SW480 (cell line): ENCODE measurements at regions not wholly inside any gene's neighbourhood (a gene's known extent, or its start where the extent isn't known, plus 50 kb on each side); places are given as distances from the start of the nearest gene placed in this dataset.

Source experiments
- DNase-seq: peaks from one replicate; pipeline ENCODE4 v3.0.0-alpha.2; 2016; ENCODE audit warnings: low spot score

DNA sequence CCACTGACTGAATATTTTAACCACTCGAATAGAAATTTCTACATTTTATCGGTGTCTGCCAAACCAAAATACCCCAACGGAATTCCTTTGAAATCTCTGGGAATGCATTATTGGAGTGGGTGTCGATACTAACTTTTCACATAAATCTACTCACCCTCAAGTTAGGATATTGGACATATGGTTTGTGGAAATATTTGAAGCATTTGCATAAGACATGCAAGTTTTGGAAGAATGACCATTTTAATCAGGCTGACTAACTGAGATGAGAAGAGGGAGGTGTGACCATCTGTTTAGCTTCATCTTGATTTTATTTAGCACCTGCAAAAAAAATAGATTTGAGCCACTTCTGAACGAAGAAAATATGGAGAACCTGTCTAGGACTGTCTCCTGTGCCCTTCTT, 61.2 kb downstream of the KLF6 start:
- DNase-seq = no peak

DNA sequence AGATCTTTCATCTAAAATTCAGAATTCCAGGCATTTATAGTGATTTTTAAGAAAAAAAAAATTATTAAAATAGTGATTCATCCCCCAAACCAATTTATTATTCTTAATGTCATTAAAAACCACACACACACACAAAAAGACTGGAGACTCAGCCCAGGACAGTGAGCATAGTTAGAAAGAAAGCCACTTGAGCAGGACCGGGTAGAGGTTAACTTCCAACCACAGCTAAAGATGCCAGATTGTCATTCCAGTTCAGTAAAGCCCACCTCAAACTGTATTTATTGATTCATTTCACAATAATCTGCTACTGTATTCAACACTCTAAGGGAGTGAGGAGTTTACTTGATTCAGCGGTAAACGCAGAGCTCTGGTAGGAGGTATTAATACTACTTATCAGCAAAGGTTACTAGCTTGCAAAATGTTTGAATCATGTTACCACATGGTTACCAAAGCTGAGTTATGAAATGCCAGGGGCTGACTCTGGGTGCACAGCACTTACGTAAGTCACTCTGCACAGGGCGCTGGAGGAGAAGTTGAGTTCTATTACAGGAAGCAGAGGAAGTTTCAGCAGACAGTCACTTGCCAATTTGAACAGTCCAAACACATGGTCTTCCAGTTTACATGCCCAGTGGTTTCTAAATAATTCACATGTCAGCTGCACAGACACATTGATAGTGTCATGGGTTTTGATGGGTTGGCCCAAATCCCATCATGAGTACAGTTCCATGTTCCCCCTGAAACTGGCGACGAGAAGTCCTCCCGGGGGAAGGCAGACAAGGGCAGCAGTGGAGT, 64.6 kb downstream of the KLF6 start:
- DNase-seq = no peak

- no peak for DNase-seq
Observed at GRCh38 chr10:3719024-3719843, 65.8 kb downstream of the KLF6 start.

- no peak for DNase-seq
Observed at GRCh38 chr10:3716093-3716492, 68.9 kb downstream of the KLF6 start.

- no peak for DNase-seq
Observed at GRCh38 chr10:3714967-3715366, 70.0 kb downstream of the KLF6 start.

DNA sequence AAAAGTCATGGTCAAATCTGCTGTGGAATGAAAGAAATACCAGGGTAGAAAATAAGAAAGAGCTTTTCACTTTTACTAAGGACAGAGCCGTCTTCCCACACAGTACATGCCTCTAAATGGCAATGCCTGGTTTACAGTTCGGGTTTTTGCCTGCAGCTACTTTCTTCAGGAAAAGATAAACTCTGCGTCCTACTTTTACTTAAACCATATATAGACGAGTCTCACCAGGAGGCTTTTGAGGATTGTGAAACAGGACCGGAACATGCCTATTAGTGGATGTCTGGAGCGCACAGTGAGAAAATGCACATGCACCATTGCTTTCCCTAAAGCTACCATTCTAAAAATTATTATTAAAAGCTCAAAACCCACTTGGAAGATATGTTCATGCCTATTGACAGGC, 70.5 kb downstream of the KLF6 start:
- DNase-seq = no peak

- DNase-seq = no peak
Observed at GRCh38 chr10:3712707-3713106, 72.3 kb downstream of the KLF6 start.

GRCh38 chr10:3711918-3712317, 73.1 kb downstream of the KLF6 start:
- DNase-seq = no peak

- no peak for DNase-seq
Observed at GRCh38 chr10:3710764-3711163, 74.2 kb downstream of the KLF6 start.

GRCh38 chr10:3709456-3710060, 75.5 kb downstream of the KLF6 start:
- no peak for DNase-seq

GRCh38 chr10:3708852-3709251, 76.2 kb downstream of the KLF6 start:
- no peak for DNase-seq

GRCh38 chr10:3704565-3705325, 80.3 kb downstream of the KLF6 start:
- DNase-seq = no peak

DNA sequence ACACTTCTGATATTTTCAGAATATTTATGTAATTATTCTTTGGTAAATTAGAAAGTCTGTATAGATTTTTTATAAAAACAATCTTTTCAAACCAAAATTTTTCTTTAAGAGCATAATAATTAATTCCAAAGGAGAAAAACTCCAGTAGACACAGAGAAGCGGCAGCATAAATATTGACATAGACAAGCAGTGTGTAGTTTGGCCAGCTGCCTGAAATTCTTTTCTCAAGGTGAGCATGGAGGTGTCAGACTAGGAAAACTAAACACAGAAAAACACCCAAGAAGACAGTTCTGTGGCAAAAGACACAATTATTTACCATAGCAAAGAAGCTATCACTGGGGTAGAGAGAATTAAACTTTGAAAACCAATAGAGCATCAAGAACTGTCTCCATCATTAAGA, 82.4 kb downstream of the KLF6 start:
- DNase-seq = no peak

GRCh38 chr10:3702056-3702546, 82.9 kb downstream of the KLF6 start:
- no peak for DNase-seq

DNA sequence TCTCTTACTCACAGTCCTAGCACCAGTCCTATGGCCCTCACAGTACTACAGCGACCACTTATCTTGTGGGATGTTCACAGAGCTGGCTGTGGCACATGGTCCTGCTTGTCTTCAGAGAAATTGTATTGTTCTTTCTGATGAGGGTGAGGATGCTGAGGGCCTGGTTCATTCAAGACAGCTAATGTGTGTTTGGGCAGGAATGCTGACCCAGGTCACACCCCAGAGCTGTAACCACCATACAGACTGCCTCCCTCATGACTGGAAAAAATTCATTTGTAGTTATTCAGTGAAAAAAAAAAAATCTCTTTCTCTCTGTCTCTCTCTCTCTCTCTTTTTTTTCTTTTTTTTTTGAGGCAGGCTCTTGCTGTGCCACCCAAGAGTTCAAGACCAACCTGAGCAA, 83.5 kb downstream of the KLF6 start:
- no peak for DNase-seq

DNA sequence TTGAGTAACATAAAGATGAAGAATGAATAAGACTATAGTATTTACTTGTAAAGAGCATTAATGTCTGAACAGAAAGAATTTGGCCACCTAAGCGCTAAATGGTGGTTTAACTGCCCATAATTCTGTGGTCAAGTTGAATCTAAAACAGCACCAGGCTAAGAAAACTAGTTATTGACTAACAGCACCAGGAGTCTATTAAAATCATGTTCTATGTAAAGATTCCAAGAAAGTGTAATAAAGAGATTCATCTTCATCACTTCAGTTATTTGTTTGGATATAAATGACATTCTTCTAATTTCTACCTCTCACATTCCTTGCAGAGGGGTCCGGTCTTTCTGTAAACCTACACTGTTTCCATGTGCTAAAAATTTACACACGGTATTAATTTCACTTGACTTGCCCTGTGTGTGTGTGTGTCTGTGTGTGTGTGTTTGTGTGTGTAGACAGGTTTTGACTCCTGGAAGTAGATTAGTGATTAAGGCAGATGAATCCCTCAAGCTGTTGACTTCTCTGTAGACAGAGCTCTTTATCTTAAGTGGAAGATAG, 84.4 kb downstream of the KLF6 start:
- DNase-seq = no peak

- no peak for DNase-seq
Observed at GRCh38 chr10:3699916-3700315, 85.1 kb downstream of the KLF6 start.

DNA sequence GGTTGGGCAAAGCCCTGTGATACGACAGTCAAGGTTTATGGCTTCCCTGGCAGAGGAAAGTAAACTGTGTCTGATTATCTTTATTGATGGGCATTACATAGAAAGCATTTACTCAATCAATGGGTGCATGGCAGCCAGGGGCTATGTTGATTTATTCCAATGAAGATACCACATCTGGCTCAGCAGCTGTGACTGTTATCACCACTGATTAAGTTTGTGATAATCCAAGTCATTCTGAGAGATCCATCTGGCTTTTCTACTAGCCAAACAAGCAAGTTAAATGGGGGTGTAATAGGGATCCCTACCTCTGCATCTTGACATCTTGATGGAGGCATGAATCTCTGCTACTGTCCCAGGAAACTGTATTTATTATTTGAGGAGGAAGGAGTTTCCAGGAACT, 86.7 kb downstream of the KLF6 start:
- no peak for DNase-seq

DNA sequence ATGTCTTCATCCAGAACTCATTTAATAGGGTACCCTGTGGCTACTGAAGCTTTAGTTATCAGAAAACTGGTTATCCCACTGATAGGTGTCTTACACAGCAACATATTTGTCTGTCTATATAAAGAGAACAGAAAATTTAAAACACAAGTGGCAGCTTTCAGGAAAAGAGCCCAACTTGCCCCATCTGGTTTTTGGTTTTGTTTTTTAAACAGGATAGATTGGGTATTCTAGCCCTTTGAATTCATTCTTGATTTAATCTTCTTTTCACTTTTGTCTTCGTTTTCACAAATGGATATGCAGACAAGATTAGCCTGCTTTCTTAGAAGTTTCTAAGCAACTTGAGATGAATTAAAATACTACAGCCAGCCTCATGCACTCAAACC, 91.3 kb downstream of the KLF6 start:
- no peak for DNase-seq

DNA sequence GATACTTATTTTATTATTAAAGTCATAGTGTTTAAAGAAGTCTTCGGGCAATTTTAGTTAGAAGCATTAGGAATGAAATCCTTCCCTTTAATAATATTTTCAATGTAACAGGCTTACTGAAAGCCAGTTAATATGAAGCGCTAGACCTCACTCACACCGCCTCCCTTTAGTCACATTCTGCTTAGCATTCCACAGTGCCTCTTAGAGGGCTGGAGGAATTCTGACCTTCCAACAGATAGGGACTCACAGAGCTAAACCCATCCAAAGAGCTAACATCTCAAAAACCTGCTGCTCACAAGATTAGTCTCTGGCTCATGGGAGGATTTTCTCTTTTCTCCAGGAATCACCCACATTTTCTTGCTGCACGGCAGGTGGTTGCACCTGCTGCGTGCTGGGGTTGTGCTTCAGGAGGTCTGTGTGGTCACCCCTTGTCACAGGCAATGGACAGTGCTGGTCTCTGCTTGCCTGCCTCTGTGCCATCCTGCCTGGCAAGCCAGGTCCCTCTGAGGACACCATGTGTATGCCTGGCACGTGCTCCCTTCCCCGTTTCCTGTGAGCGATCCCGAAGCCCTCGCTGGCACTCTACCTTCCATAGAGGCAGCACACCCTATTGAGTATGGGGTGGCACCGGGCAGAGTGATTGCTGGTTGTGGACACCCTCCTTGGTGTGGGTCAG, 91.8 kb downstream of the KLF6 start:
- no peak for DNase-seq

- no peak for DNase-seq
Observed at GRCh38 chr10:3692387-3692999, 92.5 kb downstream of the KLF6 start.
